Prostate gland (tissue), 2 donors: ENCODE measurements at regions not wholly inside any gene's neighbourhood (a gene's known extent, or its start where the extent isn't known, plus 50 kb on each side); places are given as distances from the start of the nearest gene placed in this dataset.

ENCODE experiments used
- DNase-seq: peaks from one replicate; pipeline ENCODE4 v3.0.0-alpha.2; 2019; ENCODE audit warnings: low spot score
- H3K27ac ChIP-seq, 2 donors: fragments of 200-600 bp; sonication (generic); 2 replicates each; pipeline ENCODE4 v1.5.1; 2017 to 2019
- H3K27me3 ChIP-seq: fragments of 200-600 bp; sonication (generic); replicated peaks from 2 replicates; pipeline ENCODE4 v1.5.1; 2019; ENCODE audit not compliant: insufficient read depth
- H3K36me3 ChIP-seq, 2 donors: fragments of 200-600 bp; sonication (generic); 1 replicate in 1 of 2; 2 replicates in 1 of 2; pipeline versions ENCODE4 v1.5.1 to v1.8.1; 2017 to 2019
- H3K4me1 ChIP-seq: fragments of 200-600 bp; sonication (generic); replicated peaks from 2 replicates; pipeline ENCODE4 v1.5.1; 2019
- H3K4me3 ChIP-seq, 2 donors: fragments of 200-600 bp; sonication (generic); 2 replicates each; pipeline ENCODE4 v1.5.1; 2017 to 2019
- H3K9me3 ChIP-seq: fragments of 200-600 bp; sonication (generic); 2 replicates; pipeline ENCODE4 v1.5.1; 2017
- CTCF ChIP-seq, 4 experiments: fragments of 200-600 bp in 2 of 4; fragments of 450-650 bp in 2 of 4; sonication (generic) in 2 of 4; IDR thresholded peaks; 1 replicate in 3 of 4; 2 replicates in 1 of 4; pipeline ENCODE4 v1.5.1; 2016 to 2019; ENCODE audit warnings: antibody characterized with exemption in 4 of 4, mild to moderate bottlenecking in 2 of 4, moderate library complexity in 2 of 4
- POLR2A ChIP-seq: fragments of 450-650 bp; IDR thresholded peaks from one replicate; pipeline ENCODE4 v1.6.1; 2016; ENCODE audit warnings: antibody characterized with exemption, mild to moderate bottlenecking
- POLR2AphosphoS5 ChIP-seq: sonication (generic); formaldehyde crosslinking; IDR thresholded peaks from one replicate; pipeline ENCODE4 v1.6.1; 2017; ENCODE audit warnings: antibody characterized with exemption
- WGBS: methylation state at CpG from one replicate; pipeline ENCODE4 v1.1.5; 2018; 5-methylcytosine and 5-hydroxymethylcytosine counted together
- intact Hi-C: fragments of 100-400 bp; cut with DNase I; formaldehyde crosslinking; loops from one replicate; pipeline ENCODE4 v1.14.2; 2022

DNA sequence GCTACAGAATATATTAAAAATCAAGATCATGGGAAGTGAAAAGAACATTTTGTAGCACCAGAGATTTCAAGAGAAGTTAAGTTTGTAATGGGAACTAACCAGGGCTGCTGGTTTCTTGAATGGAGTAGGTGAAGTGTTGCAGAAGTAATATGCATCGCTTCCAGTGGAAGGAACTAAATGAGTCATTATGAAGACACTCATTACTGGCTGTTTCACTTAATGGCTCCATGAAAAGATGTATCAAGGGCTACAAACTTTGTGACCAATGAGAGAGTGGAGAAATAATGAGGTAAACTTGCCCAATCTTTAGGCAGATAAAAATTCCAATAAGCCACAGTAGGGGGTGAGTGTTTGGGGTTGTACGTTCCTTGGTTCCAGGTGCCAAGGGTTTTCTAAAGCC lies 380.4 kb upstream of the POU3F3 start:
- TF ChIP-seq CTCF (IDR thresholded peaks at IDR 0.05): no peak
- no peak for TF ChIP-seq POLR2AphosphoS5
- TF ChIP-seq POLR2A: no peak
- Histone ChIP-seq H3K27me3 (no peaks in the 10 kb centered on the region), H3K4me1 (no peaks in the 10 kb centered on the region), H3K36me3 (no peaks in the 10 kb centered on the region), H3K27ac (no peak overlapping the region), H3K4me3 (no peak overlapping the region), H3K9me3 (no peaks in the 10 kb centered on the region)
- WGBS: 88% methylated on average over 2 of the region's 2 CpGs
- intact Hi-C loops: no loop called here
- DNase-seq: no peak

DNA sequence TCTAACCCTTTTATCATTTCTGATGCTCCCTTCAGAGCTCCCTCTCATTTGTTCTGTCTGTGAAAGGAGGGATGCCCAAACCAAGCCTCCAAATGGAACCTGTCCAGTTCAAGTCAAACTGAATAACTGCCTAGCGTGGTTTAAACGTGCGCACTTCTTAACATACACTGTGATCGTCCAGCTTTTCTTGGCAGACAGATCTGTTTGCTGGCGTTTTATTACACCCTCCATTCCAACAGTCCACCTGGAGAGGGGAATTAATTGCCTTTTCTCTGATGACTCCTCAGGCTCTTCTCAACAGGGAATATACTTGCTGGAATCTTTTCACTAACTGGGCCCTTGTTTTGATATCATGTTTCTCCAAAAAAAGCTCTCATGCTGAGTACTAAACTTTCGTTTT lies 379.2 kb upstream of the POU3F3 start:
- DNase-seq: no peak
- H3K27me3 ChIP-seq: no peaks in the 10 kb centered on the region
- 29% methylated on average over 6 of the region's 6 CpGs for WGBS
- intact Hi-C loops: no loop called here
- TF ChIP-seq POLR2A: no peak
- H3K27ac ChIP-seq: no peak overlapping the region
- no peaks in the 10 kb centered on the region for H3K4me1 ChIP-seq
- H3K9me3 ChIP-seq: no peaks in the 10 kb centered on the region
- no peak overlapping the region for H3K4me3 ChIP-seq
- H3K36me3 ChIP-seq: no peaks in the 10 kb centered on the region

DNA sequence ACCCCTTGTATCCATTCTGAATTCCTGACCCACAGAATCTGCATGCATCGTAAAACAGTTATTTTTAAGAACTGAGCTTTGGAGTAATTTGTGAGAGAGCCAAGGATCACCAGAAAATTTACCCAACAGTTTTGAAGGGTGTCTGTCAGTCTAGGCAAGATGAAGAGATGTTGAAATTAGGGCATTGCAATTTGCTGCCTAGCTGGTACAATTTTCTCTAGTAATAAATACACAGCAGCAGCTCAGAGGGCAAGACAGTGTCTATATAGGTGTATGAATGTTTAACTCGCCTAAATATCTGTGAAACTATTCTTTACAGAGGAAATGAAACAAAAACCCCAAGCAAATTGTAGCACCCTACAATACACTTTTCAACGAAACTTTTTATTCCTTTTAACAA lies 377.8 kb upstream of the POU3F3 start:
- H3K27me3 ChIP-seq: no peaks in the 10 kb centered on the region
- H3K9me3 ChIP-seq: no peaks in the 10 kb centered on the region
- TF ChIP-seq POLR2AphosphoS5: no peak
- TF ChIP-seq POLR2A: no peak
- no peak for TF ChIP-seq CTCF (IDR thresholded peaks at IDR 0.05)
- H3K27ac ChIP-seq: no peak overlapping the region
- no peak overlapping the region for H3K4me3 ChIP-seq
- H3K4me1 ChIP-seq: no peaks in the 10 kb centered on the region
- WGBS: 59% methylated on average over 3 of the region's 3 CpGs
- no peak for DNase-seq
- intact Hi-C loops: no loop called here
- H3K36me3 ChIP-seq: no peaks in the 10 kb centered on the region

- no peaks in the 10 kb centered on the region for H3K4me1 ChIP-seq
- H3K36me3 ChIP-seq: no peaks in the 10 kb centered on the region
- no peak overlapping the region for H3K27ac ChIP-seq
- WGBS: 38% methylated on average over 4 of the region's 4 CpGs
- H3K27me3 ChIP-seq: no peaks in the 10 kb centered on the region
- no peaks in the 10 kb centered on the region for H3K9me3 ChIP-seq
- no peak overlapping the region for H3K4me3 ChIP-seq
- no peak for DNase-seq
- intact Hi-C loops: no loop called here
- TF ChIP-seq POLR2A: no peak
- TF ChIP-seq POLR2AphosphoS5: no peak
- no peak for TF ChIP-seq CTCF (IDR thresholded peaks at IDR 0.05)
Measured at GRCh38 chr2:104476563-104476988, 377.3 kb upstream of the POU3F3 start.

GRCh38 chr2:104481341-104481740 lies 372.6 kb upstream of the POU3F3 start:
- H3K4me1 ChIP-seq: no peaks in the 10 kb centered on the region
- no peaks in the 10 kb centered on the region for H3K27me3 ChIP-seq
- no peak for DNase-seq
- intact Hi-C loops: no loop called here
- no peaks in the 10 kb centered on the region for H3K36me3 ChIP-seq
- H3K9me3 ChIP-seq: no peaks in the 10 kb centered on the region
- WGBS: 59% methylated on average over 6 of the region's 6 CpGs
- H3K4me3 ChIP-seq: no peak overlapping the region
- no peak for TF ChIP-seq POLR2A
- no peak for TF ChIP-seq CTCF (IDR thresholded peaks at IDR 0.05)
- TF ChIP-seq POLR2AphosphoS5: no peak
- no peak overlapping the region for H3K27ac ChIP-seq
